Stomach (tissue), 8 donors: ENCODE measurements at regions not wholly inside any gene's neighbourhood (a gene's known extent, or its start where the extent isn't known, plus 50 kb on each side); places are given as distances from the start of the nearest gene placed in this dataset.
"Not testable (repeated sequence)": the region's sequence is repeated elsewhere in the genome, so short reads cannot be mapped to it uniquely, and the experiment has no call there.

Source experiments
- DNase-seq, 2 donors: peaks; one replicate each; pipeline versions ENCODE4 v3.0.0 to v3.0.0-alpha.2; 2013 to 2019
- H3K27ac ChIP-seq, 5 donors: fragments of 200-600 bp in 4 of 5; sonication (generic) in 4 of 5; one replicate each; pipeline ENCODE4 v1.5.1; 2013 to 2019; ENCODE audit warnings: mild to moderate bottlenecking in 1 of 5, moderate library complexity in 1 of 5
- H3K27me3 ChIP-seq, 3 donors: fragments of 200-600 bp; sonication (generic); one replicate each; pipeline ENCODE4 v1.5.1; 2017 to 2019; ENCODE audit warnings: mixed run types in 1 of 3
- H3K36me3 ChIP-seq, 4 donors: fragments of 200-600 bp; sonication (generic); 1 replicate in 3 of 4; 2 replicates in 1 of 4; pipeline ENCODE4 v1.5.1; 2016 to 2019
- H3K4me1 ChIP-seq, 4 donors: fragments of 200-600 bp; sonication (generic); one replicate each; pipeline ENCODE4 v1.5.1; 2016 to 2019
- H3K4me3 ChIP-seq, 4 donors: fragments of 200-600 bp; sonication (generic) in 3 of 4; one replicate each; pipeline ENCODE4 v1.5.1; 2016 to 2019; ENCODE audit warnings: mild to moderate bottlenecking in 1 of 4
- H3K9me3 ChIP-seq, 4 donors: fragments of 200-600 bp; sonication (generic); one replicate each; pipeline ENCODE4 v1.5.1; 2016 to 2019
- EP300 ChIP-seq: sonication (generic); formaldehyde crosslinking; IDR thresholded peaks from one replicate; pipeline ENCODE4 v1.6.1; 2017; ENCODE audit warnings: antibody characterized with exemption
- POLR2A ChIP-seq, 4 donors: fragments of 450-650 bp; IDR thresholded peaks; one replicate each; pipeline ENCODE4 v1.6.1; 2016; ENCODE audit warnings: antibody characterized with exemption in 4 of 4, control low read depth in 2 of 4, mild to moderate bottlenecking in 1 of 4, moderate library complexity in 1 of 4
- POLR2AphosphoS5 ChIP-seq, 3 donors: sonication (generic); formaldehyde crosslinking; IDR thresholded peaks; one replicate each; pipeline ENCODE4 v1.6.1; 2016; ENCODE audit warnings: antibody characterized with exemption in 3 of 3
- WGBS, 5 donors: extraction: QIAGEN DNeasy Blood & Tissue Kit in 3 of 5; methylation state at CpG; one replicate each; pipeline versions ENCODE4 v1.1.5 to v1.1.7; 2013 to 2018; 5-methylcytosine and 5-hydroxymethylcytosine counted together
- intact Hi-C: fragments of 100-400 bp; cut with DNase I; formaldehyde crosslinking; loops from one replicate; pipeline ENCODE4 v1.15.1; 2023; ENCODE audit warnings: low total_unique reads
- TF ChIP-seq, protein P1 (sequence below), 7 experiments: fragments of 450-650 bp in 4 of 7; fragments of 200-600 bp in 3 of 7; sonication (generic) in 3 of 7; IDR thresholded peaks; one replicate each; pipeline ENCODE4 v1.5.1; 2016 to 2019; ENCODE audit warnings: antibody characterized with exemption in 7 of 7, control low read depth in 2 of 7, mild to moderate bottlenecking in 1 of 7
- donor health status: healthy with polysubstance abuse.
- donor health status: Bipolar disorder and iron deficiency.
- donor health status: healthy.

GRCh38 chr3:83224101-83224868, 1462.8 kb upstream of the GBE1 start:
- WGBS, 5 donors = 75 to 82% (median 80%) methylated on average over 5 of the region's 5 CpGs

GRCh38 chr3:83218383-83219200, 1457.1 kb upstream of the GBE1 start:
- Histone ChIP-seq H3K27me3 (no peaks in the 10 kb centered on the region), H3K27ac (no peak overlapping the region), H3K4me1 (no peaks in the 10 kb centered on the region), H3K36me3 (no peaks in the 10 kb centered on the region), H3K4me3 (no peak overlapping the region), H3K9me3 (peaks cover 0 to 19% (median 9%) of the 10 kb centered on the region in 4 donors)
- intact Hi-C loops = no loop called here
- DNase-seq = no peak
- TF ChIP-seq EP300 (no peak), POLR2AphosphoS5 (IDR thresholded peaks at IDR 0.05) (no peak), POLR2A (IDR thresholded peaks at IDR 0.05) (no peak)
- TF ChIP-seq, protein P1, sequence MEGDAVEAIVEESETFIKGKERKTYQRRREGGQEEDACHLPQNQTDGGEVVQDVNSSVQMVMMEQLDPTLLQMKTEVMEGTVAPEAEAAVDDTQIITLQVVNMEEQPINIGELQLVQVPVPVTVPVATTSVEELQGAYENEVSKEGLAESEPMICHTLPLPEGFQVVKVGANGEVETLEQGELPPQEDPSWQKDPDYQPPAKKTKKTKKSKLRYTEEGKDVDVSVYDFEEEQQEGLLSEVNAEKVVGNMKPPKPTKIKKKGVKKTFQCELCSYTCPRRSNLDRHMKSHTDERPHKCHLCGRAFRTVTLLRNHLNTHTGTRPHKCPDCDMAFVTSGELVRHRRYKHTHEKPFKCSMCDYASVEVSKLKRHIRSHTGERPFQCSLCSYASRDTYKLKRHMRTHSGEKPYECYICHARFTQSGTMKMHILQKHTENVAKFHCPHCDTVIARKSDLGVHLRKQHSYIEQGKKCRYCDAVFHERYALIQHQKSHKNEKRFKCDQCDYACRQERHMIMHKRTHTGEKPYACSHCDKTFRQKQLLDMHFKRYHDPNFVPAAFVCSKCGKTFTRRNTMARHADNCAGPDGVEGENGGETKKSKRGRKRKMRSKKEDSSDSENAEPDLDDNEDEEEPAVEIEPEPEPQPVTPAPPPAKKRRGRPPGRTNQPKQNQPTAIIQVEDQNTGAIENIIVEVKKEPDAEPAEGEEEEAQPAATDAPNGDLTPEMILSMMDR (IDR thresholded peaks at IDR 0.05) = no peak
- WGBS, 5 donors = 87 to 94% (median 91%) methylated on average over 13 to 14 of the region's 14 CpGs

More at GRCh38 chr3:83224101-83224868, 1462.8 kb upstream of the GBE1 start:
- Histone ChIP-seq H3K27ac (no peak overlapping the region), H3K27me3 (no peaks in the 10 kb centered on the region), H3K4me3 (no peak overlapping the region), H3K36me3 (no peaks in the 10 kb centered on the region), H3K9me3 (no peaks in the 10 kb centered on the region), H3K4me1 (no peaks in the 10 kb centered on the region)
- intact Hi-C loops = no loop called here
- TF ChIP-seq POLR2AphosphoS5 (IDR thresholded peaks at IDR 0.05) (no peak), EP300 (no peak), POLR2A (IDR thresholded peaks at IDR 0.05) (no peak)
- TF ChIP-seq, protein P1 (IDR thresholded peaks at IDR 0.05) = no peak
- peak in 1 of 2 donors; percentile 16 for DNase-seq

DNA sequence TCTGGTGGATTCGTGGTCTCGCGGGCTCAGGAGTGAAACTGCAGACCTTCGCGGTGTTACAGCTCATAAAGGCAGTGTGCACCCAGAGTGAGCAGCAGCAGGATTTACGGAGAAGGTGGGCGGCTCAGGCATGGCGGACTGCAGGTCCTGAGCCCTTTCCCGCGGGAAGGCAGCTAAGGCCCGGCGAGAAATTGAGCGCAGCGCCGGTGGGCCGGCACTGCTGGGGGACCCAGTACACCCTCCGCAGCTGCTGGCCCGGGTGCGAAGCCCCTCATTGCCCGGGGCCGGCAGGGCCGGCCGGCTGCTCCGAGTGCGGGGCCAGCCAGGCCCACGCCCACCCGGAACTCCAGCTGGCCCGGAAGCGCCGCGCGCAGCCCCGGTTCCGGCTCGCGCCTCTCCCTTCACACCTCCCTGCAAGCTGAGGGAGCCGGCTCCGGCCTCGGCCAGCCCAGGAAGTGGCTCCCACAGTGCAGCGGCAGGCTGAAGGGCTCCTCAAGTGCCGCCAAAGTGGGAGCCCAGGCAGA, 1456.2 kb upstream of the GBE1 start:
- intact Hi-C loops, H3K4me3 ChIP-seq, H3K36me3 ChIP-seq, H3K27ac ChIP-seq, DNase-seq, H3K4me1 ChIP-seq, H3K27me3 ChIP-seq: not testable (repeated sequence)
- 94 to 97% (median 96%) methylated on average over 18 to 41 of the region's 41 CpGs for WGBS, 5 donors
- H3K9me3 ChIP-seq = peaks cover 0 to 19% (median 9%) of the 10 kb centered on the region in 4 donors

GRCh38 chr3:83216919-83217594, 1455.6 kb upstream of the GBE1 start:
- Histone ChIP-seq H3K4me3 (no peak overlapping the region), H3K27ac (no peak overlapping the region), H3K4me1 (no peaks in the 10 kb centered on the region), H3K27me3 (no peaks in the 10 kb centered on the region), H3K36me3 (no peaks in the 10 kb centered on the region), H3K9me3 (peaks cover 0 to 19% (median 9%) of the 10 kb centered on the region in 4 donors)
- intact Hi-C loops = no loop called here
- DNase-seq = no peak
- 86 to 91% (median 90%) methylated on average over 22 to 24 of the region's 24 CpGs for WGBS, 5 donors
- TF ChIP-seq EP300 (no peak), POLR2A (IDR thresholded peaks at IDR 0.05) (no peak), POLR2AphosphoS5 (IDR thresholded peaks at IDR 0.05) (no peak)
- TF ChIP-seq, protein P1 (IDR thresholded peaks at IDR 0.05) = no peak
